GM12874 (cell line): ENCODE measurements at regions not wholly inside any gene's neighbourhood (a gene's known extent, or its start where the extent isn't known, plus 50 kb on each side); places are given as distances from the start of the nearest gene placed in this dataset.

Experiments
- TF ChIP-seq, protein P1 (sequence below): IDR thresholded peaks from 2 replicates; pipeline ENCODE4 v1.5.1; 2011; ENCODE audit warnings: low read depth, mild to moderate bottlenecking, control low read depth, low read length, moderate library complexity; ENCODE audit not compliant: insufficient read depth

DNA sequence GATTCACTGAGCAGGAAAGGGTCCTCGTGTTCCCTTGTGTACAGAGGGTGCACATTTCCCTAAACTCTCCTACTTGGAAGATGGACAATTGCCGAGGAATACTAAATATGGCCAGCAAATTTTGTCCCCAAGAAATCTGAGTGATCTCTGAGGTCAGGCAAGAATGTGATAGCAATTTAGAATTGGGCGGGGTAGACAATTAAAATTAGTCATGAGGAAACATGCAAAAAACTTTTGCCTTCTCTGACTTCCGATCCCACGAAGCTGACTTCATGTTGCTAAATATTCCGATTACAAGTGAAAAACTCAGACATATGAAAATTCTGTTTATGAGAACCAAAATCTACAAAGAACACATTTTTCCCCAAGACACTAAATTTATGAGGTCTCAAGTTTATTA, 453.9 kb upstream of the ZFP42 start:
- TF ChIP-seq, protein P1, sequence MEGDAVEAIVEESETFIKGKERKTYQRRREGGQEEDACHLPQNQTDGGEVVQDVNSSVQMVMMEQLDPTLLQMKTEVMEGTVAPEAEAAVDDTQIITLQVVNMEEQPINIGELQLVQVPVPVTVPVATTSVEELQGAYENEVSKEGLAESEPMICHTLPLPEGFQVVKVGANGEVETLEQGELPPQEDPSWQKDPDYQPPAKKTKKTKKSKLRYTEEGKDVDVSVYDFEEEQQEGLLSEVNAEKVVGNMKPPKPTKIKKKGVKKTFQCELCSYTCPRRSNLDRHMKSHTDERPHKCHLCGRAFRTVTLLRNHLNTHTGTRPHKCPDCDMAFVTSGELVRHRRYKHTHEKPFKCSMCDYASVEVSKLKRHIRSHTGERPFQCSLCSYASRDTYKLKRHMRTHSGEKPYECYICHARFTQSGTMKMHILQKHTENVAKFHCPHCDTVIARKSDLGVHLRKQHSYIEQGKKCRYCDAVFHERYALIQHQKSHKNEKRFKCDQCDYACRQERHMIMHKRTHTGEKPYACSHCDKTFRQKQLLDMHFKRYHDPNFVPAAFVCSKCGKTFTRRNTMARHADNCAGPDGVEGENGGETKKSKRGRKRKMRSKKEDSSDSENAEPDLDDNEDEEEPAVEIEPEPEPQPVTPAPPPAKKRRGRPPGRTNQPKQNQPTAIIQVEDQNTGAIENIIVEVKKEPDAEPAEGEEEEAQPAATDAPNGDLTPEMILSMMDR = no peak

DNA sequence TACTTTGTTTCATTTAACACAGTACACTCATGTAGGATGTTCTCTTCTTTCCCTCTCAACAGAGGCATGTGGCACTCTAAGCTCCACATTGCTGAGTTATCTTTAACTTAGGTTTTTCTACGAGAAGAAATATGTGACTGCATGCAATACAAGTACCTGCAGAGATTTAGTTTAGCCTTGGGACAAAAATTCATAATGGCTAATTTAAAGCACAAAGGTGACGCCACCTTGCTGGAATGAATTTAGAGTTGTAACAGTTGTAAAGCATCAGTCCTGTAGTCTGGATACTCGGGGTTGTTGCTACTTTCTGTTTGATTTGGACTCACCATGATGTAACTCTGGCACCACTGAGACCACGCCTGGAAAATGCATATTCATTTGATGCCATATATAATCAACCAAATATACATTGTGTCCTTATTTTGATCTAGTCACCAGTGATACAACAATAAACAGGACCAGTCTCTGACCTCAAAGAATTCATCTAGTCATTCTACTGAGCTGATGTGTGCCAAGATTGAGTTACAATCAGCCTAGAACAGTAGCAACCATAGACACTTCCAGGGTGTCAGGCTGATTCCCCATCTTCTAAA, 451.0 kb upstream of the ZFP42 start:
- TF ChIP-seq, protein P1 = no peak

DNA sequence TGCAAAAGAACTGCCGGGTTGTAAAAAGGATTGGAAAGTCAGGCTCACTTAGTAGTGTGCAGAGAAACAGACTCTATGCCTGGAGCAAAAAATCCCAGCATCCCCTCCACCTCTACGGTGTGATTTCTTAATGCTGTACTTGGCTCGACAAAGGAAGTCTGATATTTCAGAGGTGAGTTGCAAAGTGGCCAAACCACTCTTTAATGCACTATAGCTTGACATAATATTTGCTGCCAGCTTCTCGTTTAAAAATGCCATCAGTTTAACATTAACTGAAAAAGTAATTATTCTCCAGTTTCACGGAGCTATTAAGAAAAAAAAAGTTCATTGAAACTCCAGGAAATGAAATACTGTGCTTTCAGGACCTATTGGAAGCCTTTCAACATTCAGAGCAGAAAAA, 448.3 kb upstream of the ZFP42 start:
- TF ChIP-seq, protein P1 = no peak

DNA sequence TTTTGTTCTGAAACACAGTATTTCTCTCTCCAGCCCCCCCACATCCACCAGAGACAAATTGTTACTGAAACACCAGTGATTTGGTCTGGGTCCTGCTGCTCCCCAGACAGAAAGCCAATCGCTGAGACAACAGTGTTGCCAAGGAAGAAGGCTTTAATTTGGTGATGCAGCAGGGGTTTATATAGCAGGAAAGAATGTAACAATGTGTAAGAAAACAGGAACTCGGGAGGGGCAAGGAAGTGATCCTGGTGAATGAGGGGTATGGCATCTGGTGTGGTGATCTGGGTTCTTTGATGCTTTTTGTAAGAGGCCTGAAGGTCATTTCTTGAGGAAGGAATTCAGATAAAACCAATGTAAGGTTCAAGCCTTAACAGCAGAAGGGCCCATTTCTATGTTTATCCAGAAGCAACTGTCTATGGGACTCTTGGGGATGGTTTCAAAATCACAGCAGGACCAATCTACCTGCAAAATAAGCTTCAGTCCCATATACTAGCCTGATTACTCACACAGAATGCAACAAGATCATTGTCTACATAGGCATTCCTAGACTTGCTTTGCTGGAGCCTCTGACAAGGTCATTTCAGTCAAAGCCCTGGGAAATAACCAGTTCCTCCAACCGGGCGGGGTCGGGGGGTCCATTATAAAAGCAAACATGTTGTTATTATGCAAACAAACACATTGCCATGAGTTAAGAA, 445.2 kb upstream of the ZFP42 start:
- TF ChIP-seq, protein P1 = no peak

DNA sequence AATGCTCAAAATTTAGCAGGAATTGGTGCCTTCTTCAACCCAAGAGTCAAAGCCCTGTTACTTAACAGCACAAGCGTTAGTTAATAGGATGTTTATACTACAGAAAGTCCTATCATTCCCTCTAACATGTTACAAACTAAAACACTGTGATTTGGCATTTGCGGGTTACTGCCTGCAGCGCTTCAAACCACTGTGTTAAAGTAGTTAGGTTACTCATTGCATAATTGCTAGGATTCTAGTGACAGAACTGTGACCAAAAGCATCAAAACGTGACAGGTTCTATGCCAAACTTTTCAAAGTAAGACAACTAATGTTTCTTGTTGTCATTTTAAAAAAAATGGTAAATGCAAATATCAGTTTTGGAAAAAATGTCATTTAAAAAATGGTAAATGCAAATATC, 442.8 kb upstream of the ZFP42 start:
- TF ChIP-seq, protein P1 = no peak

DNA sequence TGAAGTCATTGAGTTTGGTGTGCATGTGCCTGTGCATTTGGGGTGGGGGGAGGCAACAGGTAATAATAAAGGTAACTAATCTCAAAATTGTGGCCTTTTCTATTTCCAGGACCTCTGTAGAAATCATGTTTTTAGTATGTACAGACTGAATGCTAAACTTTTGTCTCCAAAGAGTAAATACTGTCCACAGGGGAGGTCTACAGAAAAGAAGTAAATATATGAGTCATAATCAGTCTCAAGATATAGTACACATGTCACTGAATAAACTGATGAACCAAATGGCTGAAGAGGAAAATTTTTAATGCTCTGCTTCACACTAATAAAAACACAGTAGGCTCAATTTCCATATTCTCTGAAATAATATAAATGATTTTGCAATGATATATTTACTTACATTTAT, 440.4 kb upstream of the ZFP42 start:
- TF ChIP-seq, protein P1 = no peak

DNA sequence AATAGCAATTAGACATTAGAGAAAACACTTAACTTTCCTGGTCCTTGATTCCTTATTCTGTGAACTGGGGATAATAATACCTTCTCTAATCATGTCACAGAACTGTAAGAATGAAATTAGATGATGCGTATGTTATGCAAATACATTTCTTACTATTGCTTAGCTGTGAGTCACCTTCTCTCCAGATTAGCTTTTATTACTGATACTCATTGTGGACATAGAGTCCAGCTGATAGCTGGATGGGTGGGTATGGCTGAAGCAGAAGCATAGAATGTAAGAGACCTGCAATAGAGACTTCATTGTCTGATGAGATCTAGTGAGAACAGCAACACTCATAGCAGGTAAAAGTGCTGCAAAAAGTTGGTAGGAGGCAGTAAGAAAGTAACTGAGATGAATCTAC, 437.2 kb upstream of the ZFP42 start:
- TF ChIP-seq, protein P1 = no peak
